ENCODE measurements at regions not wholly inside any gene's neighbourhood (a gene's known extent, or its start where the extent isn't known, plus 50 kb on each side); places are given as distances from the start of the nearest gene placed in this dataset.

DNA sequence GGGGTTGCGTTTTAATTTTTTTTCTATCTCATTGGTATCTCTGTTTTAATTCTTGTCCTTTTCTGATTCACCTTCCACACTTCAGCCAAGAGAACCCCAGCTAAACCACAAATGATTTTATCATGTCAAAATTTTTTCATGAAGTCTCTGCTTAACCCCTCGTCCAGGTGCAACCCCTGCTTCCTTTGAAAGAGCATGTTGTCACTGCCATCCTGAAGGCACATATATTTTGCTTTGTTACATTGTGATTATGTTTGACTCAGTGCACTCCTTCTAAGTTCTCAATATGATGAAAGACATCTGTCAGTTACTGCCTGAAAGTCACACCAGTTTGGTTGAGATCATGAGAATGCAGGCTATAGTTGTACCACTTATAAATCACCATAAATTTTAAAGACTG, 99.9 kb upstream of the FMR1 start:
- Mint-ChIP-seq H3K27me3 (ENCODE audit: low read depth, unreplicated experiment) (peaks cover 3% of the 10 kb centered on the region), H3K36me3 (ENCODE audit: low read depth, unreplicated experiment) (no peaks in the 10 kb centered on the region), H3K4me3 (ENCODE audit: unreplicated experiment) (no peak overlapping the region), H3K9me3 (ENCODE audit: unreplicated experiment) (peaks cover 3% of the 10 kb centered on the region), H3K4me1 (ENCODE audit: low read depth, unreplicated experiment) (no peaks in the 10 kb centered on the region), H3K27ac (ENCODE audit: unreplicated experiment) (no peak overlapping the region)
- no peak overlapping the region for H2AFZ ChIP-seq (ENCODE audit: low read depth, low read length)
- no peak overlapping the region for H3K9ac ChIP-seq (ENCODE audit: low read length)
- no peaks in the 10 kb centered on the region for H3K79me2 ChIP-seq (ENCODE audit: insufficient read depth, low read length)
- H3K4me3 ChIP-seq (ENCODE audit: insufficient read depth, low read depth, low read length) = no peak overlapping the region
- H3K4me1 ChIP-seq (ENCODE audit: insufficient read depth, low read length) = no peaks in the 10 kb centered on the region
- no peak overlapping the region for H3K4me2 ChIP-seq (ENCODE audit: low read length)
- H3K9me3 ChIP-seq (ENCODE audit: insufficient read depth, low read depth, low read length) = no peaks in the 10 kb centered on the region
- no peaks in the 10 kb centered on the region for H4K20me1 ChIP-seq (ENCODE audit: insufficient read depth, low read length)
- DNase-seq (ENCODE audit: low read depth) (no peak), FAIRE-seq (peak; percentile 95)
- no peaks in the 10 kb centered on the region for H3K36me3 ChIP-seq (ENCODE audit: insufficient read depth, low read length)
- no peaks in the 10 kb centered on the region for H3K27me3 ChIP-seq (ENCODE audit: insufficient read depth, low read length)
- H3K27ac ChIP-seq (ENCODE audit: low read depth, low read length) = no peak overlapping the region
- TF ChIP-seq EZH2 (IDR thresholded peaks at IDR 0.05; ENCODE audit: insufficient read depth, low read length) = no peak

DNA sequence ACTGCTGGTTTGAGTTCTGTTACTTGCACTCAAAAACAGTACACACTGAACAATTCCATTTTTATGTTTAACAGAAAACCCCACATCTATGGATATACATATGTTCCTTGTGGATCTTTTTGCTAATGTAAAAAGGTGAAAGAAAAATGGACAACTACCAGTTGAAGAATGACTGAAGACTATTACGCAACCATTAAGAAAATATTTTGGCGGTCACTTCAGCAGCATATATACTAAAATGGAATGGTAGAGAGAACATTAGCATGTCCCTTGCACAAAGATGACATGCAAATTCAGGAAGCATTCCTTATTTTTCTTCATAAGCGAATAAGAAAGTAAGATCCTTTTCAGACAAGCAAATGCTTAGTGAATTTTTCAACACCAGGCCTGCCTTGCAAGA, 84.6 kb upstream of the FMR1 start:
- Histone ChIP-seq H3K36me3 (ENCODE audit: insufficient read depth, low read length) (no peaks in the 10 kb centered on the region), H2AFZ (ENCODE audit: low read depth, low read length) (no peak overlapping the region), H3K4me2 (ENCODE audit: low read length) (no peak overlapping the region), H3K27ac (ENCODE audit: low read depth, low read length) (no peak overlapping the region), H3K27me3 (ENCODE audit: insufficient read depth, low read length) (no peaks in the 10 kb centered on the region), H3K9ac (ENCODE audit: low read length) (no peak overlapping the region), H3K4me3 (ENCODE audit: insufficient read depth, low read depth, low read length) (no peak overlapping the region), H3K79me2 (ENCODE audit: insufficient read depth, low read length) (no peaks in the 10 kb centered on the region), H4K20me1 (ENCODE audit: insufficient read depth, low read length) (no peaks in the 10 kb centered on the region), H3K9me3 (ENCODE audit: insufficient read depth, low read depth, low read length) (no peaks in the 10 kb centered on the region), H3K4me1 (ENCODE audit: insufficient read depth, low read length) (no peaks in the 10 kb centered on the region)
- FAIRE-seq (no peak), DNase-seq (ENCODE audit: low read depth) (no peak)
- H3K27me3 Mint-ChIP-seq (ENCODE audit: low read depth, unreplicated experiment) = peaks cover under 1% of the 10 kb centered on the region
- H3K36me3 Mint-ChIP-seq (ENCODE audit: low read depth, unreplicated experiment) = no peaks in the 10 kb centered on the region
- no peaks in the 10 kb centered on the region for H3K4me1 Mint-ChIP-seq (ENCODE audit: low read depth, unreplicated experiment)
- no peak overlapping the region for H3K4me3 Mint-ChIP-seq (ENCODE audit: unreplicated experiment)
- no peak for TF ChIP-seq EZH2 (IDR thresholded peaks at IDR 0.05; ENCODE audit: insufficient read depth, low read length)
- TF ChIP-seq, protein P1, sequence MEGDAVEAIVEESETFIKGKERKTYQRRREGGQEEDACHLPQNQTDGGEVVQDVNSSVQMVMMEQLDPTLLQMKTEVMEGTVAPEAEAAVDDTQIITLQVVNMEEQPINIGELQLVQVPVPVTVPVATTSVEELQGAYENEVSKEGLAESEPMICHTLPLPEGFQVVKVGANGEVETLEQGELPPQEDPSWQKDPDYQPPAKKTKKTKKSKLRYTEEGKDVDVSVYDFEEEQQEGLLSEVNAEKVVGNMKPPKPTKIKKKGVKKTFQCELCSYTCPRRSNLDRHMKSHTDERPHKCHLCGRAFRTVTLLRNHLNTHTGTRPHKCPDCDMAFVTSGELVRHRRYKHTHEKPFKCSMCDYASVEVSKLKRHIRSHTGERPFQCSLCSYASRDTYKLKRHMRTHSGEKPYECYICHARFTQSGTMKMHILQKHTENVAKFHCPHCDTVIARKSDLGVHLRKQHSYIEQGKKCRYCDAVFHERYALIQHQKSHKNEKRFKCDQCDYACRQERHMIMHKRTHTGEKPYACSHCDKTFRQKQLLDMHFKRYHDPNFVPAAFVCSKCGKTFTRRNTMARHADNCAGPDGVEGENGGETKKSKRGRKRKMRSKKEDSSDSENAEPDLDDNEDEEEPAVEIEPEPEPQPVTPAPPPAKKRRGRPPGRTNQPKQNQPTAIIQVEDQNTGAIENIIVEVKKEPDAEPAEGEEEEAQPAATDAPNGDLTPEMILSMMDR (IDR thresholded peaks at IDR 0.05; ENCODE audit: insufficient read depth, low read depth, low read length) = no peak
- H3K27ac Mint-ChIP-seq (ENCODE audit: unreplicated experiment) = no peak overlapping the region
- H3K9me3 Mint-ChIP-seq (ENCODE audit: unreplicated experiment) = peaks cover 6% of the 10 kb centered on the region

DNA sequence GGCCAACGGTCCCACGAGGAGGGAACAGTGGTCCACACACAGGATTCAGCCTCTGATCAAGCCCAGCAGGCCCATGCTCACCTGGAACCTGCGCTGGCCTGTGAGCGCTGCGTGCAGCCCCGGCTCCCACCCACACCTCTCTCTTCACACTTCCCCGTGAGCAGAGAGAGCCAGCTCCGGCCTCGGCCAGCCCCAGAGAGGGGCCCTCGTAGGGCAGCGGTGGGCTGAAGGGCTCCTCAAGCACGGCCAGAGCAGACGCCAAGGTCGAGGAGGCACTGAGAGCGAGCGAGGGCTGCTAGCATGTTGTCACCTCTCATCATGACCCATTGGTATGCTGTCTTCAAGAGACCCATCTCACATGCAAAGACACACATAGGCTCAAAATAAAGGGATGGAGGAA, 83.0 kb upstream of the FMR1 start:
- no peak overlapping the region for H3K27ac Mint-ChIP-seq (ENCODE audit: unreplicated experiment)
- Histone ChIP-seq H3K36me3 (ENCODE audit: insufficient read depth, low read length) (no peaks in the 10 kb centered on the region), H4K20me1 (ENCODE audit: insufficient read depth, low read length) (no peaks in the 10 kb centered on the region), H3K4me2 (ENCODE audit: low read length) (no peak overlapping the region), H3K9ac (ENCODE audit: low read length) (no peak overlapping the region), H3K9me3 (ENCODE audit: insufficient read depth, low read depth, low read length) (no peaks in the 10 kb centered on the region), H2AFZ (ENCODE audit: low read depth, low read length) (no peak overlapping the region), H3K4me1 (ENCODE audit: insufficient read depth, low read length) (no peaks in the 10 kb centered on the region), H3K27ac (ENCODE audit: low read depth, low read length) (no peak overlapping the region), H3K4me3 (ENCODE audit: insufficient read depth, low read depth, low read length) (no peak overlapping the region), H3K27me3 (ENCODE audit: insufficient read depth, low read length) (no peaks in the 10 kb centered on the region), H3K79me2 (ENCODE audit: insufficient read depth, low read length) (no peaks in the 10 kb centered on the region)
- no peaks in the 10 kb centered on the region for H3K36me3 Mint-ChIP-seq (ENCODE audit: low read depth, unreplicated experiment)
- no peaks in the 10 kb centered on the region for H3K4me1 Mint-ChIP-seq (ENCODE audit: low read depth, unreplicated experiment)
- FAIRE-seq (no peak), DNase-seq (ENCODE audit: low read depth) (no peak)
- H3K9me3 Mint-ChIP-seq (ENCODE audit: unreplicated experiment) = peaks cover 3% of the 10 kb centered on the region
- H3K4me3 Mint-ChIP-seq (ENCODE audit: unreplicated experiment) = no peak overlapping the region
- no peaks in the 10 kb centered on the region for H3K27me3 Mint-ChIP-seq (ENCODE audit: low read depth, unreplicated experiment)
- no peak for TF ChIP-seq EZH2 (IDR thresholded peaks at IDR 0.05; ENCODE audit: insufficient read depth, low read length)
- TF ChIP-seq, protein P1 (IDR thresholded peaks at IDR 0.05; ENCODE audit: insufficient read depth, low read depth, low read length) = no peak
